Naive B cell (primary cell): ENCODE measurements at regions not wholly inside any gene's neighbourhood (a gene's known extent, or its start where the extent isn't known, plus 50 kb on each side); places are given as distances from the start of the nearest gene placed in this dataset.
"Not testable (repeated sequence)": the region's sequence is repeated elsewhere in the genome, so short reads cannot be mapped to it uniquely, and the experiment has no call there.

Experiments used
- ATAC-seq, 2 donors: fragments of 150-1000 bp; cut with Tn5 transposase; 2 replicates each; pipeline ENCODE4 v1.10.0; 2021; ENCODE audit warnings: low read depth in 2 of 2, mild to moderate bottlenecking in 2 of 2, moderate library complexity in 2 of 2
- DNase-seq: peaks from one replicate; pipeline ENCODE4 v3.0.0; 2022
- H3K27ac Mint-ChIP-seq, 6 donors: one replicate each; pipeline ENCODE4 v1.8.0; 2020 to 2022; ENCODE audit warnings: mild to moderate bottlenecking in 6 of 6, mixed read lengths in 6 of 6, moderate library complexity in 5 of 6, inconsistent platforms in 2 of 6
- H3K27me3 Mint-ChIP-seq, 3 donors: one replicate each; pipeline ENCODE4 v1.8.0; 2021 to 2022; ENCODE audit warnings: mixed read lengths in 3 of 3, mild to moderate bottlenecking in 1 of 3
- H3K36me3 Mint-ChIP-seq, 2 donors: one replicate each; pipeline ENCODE4 v1.8.0; 2020 to 2022; ENCODE audit warnings: mixed read lengths in 2 of 2, inconsistent platforms in 1 of 2, mild to moderate bottlenecking in 1 of 2
- H3K4me1 Mint-ChIP-seq, 3 donors: one replicate each; pipeline ENCODE4 v1.8.0; 2020 to 2022; ENCODE audit warnings: mixed read lengths in 3 of 3, inconsistent platforms in 1 of 3, mild to moderate bottlenecking in 1 of 3, moderate library complexity in 1 of 3
- H3K4me3 Mint-ChIP-seq, 8 donors: one replicate each; pipeline ENCODE4 v1.8.0; 2020 to 2022; ENCODE audit warnings: mild to moderate bottlenecking in 8 of 8, mixed read lengths in 8 of 8, moderate library complexity in 8 of 8, inconsistent platforms in 2 of 8
- H3K9me3 Mint-ChIP-seq, 7 donors: one replicate each; pipeline ENCODE4 v1.8.0; 2020 to 2022; ENCODE audit warnings: mixed read lengths in 7 of 7, mild to moderate bottlenecking in 5 of 7, inconsistent platforms in 2 of 7, moderate library complexity in 1 of 7

- no peak for ATAC-seq
- no peak overlapping the region for H3K4me3 Mint-ChIP-seq
- no peaks in the 10 kb centered on the region for H3K4me1 Mint-ChIP-seq
- peaks cover 0 to 4% (median 0%) of the 10 kb centered on the region in 7 donors for H3K9me3 Mint-ChIP-seq
- no peak overlapping the region for H3K27ac Mint-ChIP-seq
- no peaks in the 10 kb centered on the region for H3K36me3 Mint-ChIP-seq
- H3K27me3 Mint-ChIP-seq, result peaks cover 8 to 15% (median 9%) of the 10 kb centered on the region in 3 donors
- no peak for DNase-seq
These were observed 267.8 kb downstream of the TSN start for GRCh38 chr2:122023059-122023864.

GRCh38 chr2:122027510-122028217 is 272.2 kb downstream of the TSN start:
- ATAC-seq, result no peak

DNA sequence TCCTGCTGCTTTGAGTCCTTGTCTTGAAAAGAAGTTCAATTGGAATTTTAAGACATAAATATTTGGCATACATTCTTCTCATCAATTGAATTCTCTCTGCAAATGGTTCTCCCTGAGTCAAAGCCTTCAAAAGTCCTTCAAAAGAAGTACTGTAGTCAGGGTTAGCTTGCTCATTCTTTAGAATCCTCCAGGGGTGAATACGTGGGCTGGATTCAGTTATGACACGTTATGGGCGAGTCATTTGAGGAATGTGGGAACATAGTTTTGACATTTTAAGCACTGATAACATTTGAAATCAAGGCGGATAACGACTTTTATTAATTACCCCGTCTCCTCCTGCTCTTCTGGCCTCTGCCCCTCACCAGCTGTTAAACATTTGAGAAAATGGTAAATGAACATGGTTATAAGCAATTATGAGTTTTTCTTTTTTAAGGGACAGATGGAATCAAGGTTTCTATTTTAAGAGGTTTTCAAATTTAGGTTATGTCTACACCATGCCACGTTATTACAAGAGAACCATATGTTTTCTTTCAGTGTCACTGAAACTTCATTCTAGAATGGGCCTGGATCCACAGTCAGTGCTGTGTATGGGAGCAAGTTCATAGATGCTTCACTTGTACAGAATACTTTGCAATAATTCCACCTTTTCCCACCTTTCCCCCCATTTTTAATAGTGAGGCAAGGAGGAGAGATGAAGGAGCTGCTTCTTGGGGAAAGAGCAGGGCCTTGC is 273.1 kb downstream of the TSN start:
- no peaks in the 10 kb centered on the region for H3K36me3 Mint-ChIP-seq
- H3K4me1 Mint-ChIP-seq, result no peaks in the 10 kb centered on the region
- H3K9me3 Mint-ChIP-seq, result peaks cover 0 to 4% (median 0%) of the 10 kb centered on the region in 7 donors
- no peak overlapping the region for H3K4me3 Mint-ChIP-seq
- no peak for DNase-seq
- H3K27me3 Mint-ChIP-seq, result peaks cover 0 to 8% (median 6%) of the 10 kb centered on the region in 3 donors
- H3K27ac Mint-ChIP-seq, result no peak overlapping the region
- no peak for ATAC-seq

More at GRCh38 chr2:122027510-122028217, 272.2 kb downstream of the TSN start:
- Mint-ChIP-seq H3K4me1 (no peaks in the 10 kb centered on the region), H3K27ac (no peak overlapping the region), H3K9me3 (peaks cover 0 to 4% (median 0%) of the 10 kb centered on the region in 7 donors), H3K27me3 (peaks cover 0 to 8% (median 6%) of the 10 kb centered on the region in 3 donors), H3K4me3 (no peak overlapping the region), H3K36me3 (no peaks in the 10 kb centered on the region)
- no peak for DNase-seq

GRCh38 chr2:122029456-122029855 is 274.0 kb downstream of the TSN start:
- DNase-seq (no peak), ATAC-seq (no peak)
- H3K4me3 Mint-ChIP-seq, result no peak overlapping the region
- H3K27ac Mint-ChIP-seq, result no peak overlapping the region
- H3K4me1 Mint-ChIP-seq, result no peaks in the 10 kb centered on the region
- peaks cover 2 to 4% (median 4%) of the 10 kb centered on the region in 3 donors for H3K27me3 Mint-ChIP-seq
- H3K36me3 Mint-ChIP-seq, result no peaks in the 10 kb centered on the region
- H3K9me3 Mint-ChIP-seq, result peaks cover 0 to 2% (median 0%) of the 10 kb centered on the region in 7 donors

DNA sequence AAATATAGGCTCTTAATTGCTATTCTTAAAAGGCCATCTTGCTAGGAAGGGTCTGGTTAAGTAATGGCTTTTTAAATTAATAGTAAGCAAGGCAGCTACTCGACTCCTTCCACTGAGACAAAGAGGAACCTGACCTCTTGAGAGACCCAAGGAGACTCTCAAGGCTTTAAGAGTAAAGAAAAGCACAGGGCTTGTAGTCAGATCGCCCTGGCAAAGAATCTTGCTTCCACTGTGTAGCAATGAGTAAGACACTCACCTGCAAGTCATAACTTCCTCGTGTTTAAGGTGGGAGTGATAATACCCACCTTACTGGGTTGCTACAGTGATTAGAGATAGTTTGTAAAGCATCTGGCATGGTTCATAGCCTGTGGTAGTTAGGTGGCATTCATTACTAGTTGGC is 274.5 kb downstream of the TSN start:
- no peak for ATAC-seq
- H3K4me1 Mint-ChIP-seq, result no peaks in the 10 kb centered on the region
- no peak overlapping the region for H3K27ac Mint-ChIP-seq
- H3K27me3 Mint-ChIP-seq, result peaks cover 0 to 4% (median 0%) of the 10 kb centered on the region in 3 donors
- no peak for DNase-seq
- no peaks in the 10 kb centered on the region for H3K36me3 Mint-ChIP-seq
- H3K9me3 Mint-ChIP-seq, result no peaks in the 10 kb centered on the region
- no peak overlapping the region for H3K4me3 Mint-ChIP-seq

DNA sequence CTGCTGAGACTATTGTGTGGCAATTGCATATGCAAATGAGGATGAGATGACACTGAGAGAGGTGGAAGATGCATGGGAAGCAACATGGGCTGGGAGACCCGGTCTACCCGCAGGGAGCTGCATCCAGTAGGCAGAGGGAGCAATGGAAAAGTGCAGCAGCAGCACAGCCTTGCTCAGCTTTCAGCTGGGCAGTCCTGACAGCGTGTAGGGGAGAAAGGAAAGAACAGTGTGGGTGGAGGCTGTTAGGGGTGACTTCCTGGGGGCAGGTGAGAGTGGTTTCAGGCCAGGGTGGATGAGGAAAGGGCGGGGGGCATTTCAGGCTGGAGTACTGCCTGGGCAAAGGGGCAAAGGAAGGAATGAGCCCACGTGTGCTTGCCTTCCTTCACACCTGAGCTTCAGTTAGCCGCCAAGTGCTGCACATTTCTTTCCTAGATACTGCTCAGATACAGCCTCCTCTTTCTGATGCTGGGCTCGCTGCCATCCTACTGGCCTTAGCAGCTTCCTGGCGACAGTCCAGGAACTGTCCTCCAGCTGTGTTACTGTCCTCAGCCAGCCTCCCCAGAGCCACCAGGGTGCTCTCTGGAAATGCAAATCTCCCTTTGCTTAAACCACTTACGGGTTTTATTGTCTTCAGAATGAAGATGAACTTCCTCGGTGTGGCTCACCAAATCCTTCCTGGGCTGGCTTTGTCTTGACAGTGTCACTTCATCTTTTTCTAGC is 276.3 kb downstream of the TSN start:
- Mint-ChIP-seq H3K27ac (no peak overlapping the region), H3K9me3 (no peaks in the 10 kb centered on the region), H3K36me3 (no peaks in the 10 kb centered on the region), H3K4me1 (no peaks in the 10 kb centered on the region), H3K4me3 (peak overlapping the region in 1 of 8 donors; percentile 1), H3K27me3 (peaks cover 0 to 4% (median 0%) of the 10 kb centered on the region in 3 donors)
- ATAC-seq, result no peak
- DNase-seq, result no peak

DNA sequence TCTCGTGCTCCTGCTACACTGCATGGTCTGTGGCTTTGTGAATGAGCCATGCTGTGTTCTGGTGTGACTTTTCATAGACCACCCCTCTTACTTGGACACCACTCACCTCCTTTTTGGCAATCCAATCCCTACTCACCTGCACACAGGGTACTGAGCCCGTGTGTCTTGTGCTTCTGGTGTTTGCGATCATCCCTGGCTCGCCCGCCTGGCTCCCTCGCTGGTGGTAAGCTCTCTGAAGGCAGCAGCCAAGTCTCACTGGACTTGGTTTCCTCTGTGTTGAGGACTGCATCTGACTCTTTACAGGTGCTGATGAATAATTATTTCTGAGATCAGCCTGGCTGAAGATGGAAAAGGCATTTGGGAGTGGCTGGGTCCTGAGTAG is 276.8 kb downstream of the TSN start:
- ATAC-seq (no peak), DNase-seq (no peak)
- Mint-ChIP-seq H3K4me3 (no peak overlapping the region), H3K36me3 (no peaks in the 10 kb centered on the region), H3K27me3 (peaks cover 0 to 4% (median 0%) of the 10 kb centered on the region in 3 donors), H3K27ac (no peak overlapping the region), H3K9me3 (no peaks in the 10 kb centered on the region), H3K4me1 (no peaks in the 10 kb centered on the region)

GRCh38 chr2:122033778-122034177 is 278.3 kb downstream of the TSN start:
- H3K9me3 Mint-ChIP-seq, result peaks cover 0 to 3% (median 0%) of the 10 kb centered on the region in 7 donors
- DNase-seq (no peak), ATAC-seq (no peak)
- no peak overlapping the region for H3K27ac Mint-ChIP-seq
- no peaks in the 10 kb centered on the region for H3K4me1 Mint-ChIP-seq
- H3K27me3 Mint-ChIP-seq, result peaks cover 0 to 4% (median 0%) of the 10 kb centered on the region in 3 donors
- no peak overlapping the region for H3K4me3 Mint-ChIP-seq
- no peaks in the 10 kb centered on the region for H3K36me3 Mint-ChIP-seq

- no peak for DNase-seq
- Mint-ChIP-seq H3K4me3 (no peak overlapping the region), H3K36me3 (no peaks in the 10 kb centered on the region), H3K4me1 (no peaks in the 10 kb centered on the region), H3K27ac (no peak overlapping the region), H3K9me3 (peaks cover 0 to 8% (median 0%) of the 10 kb centered on the region in 7 donors), H3K27me3 (peaks cover 0 to 4% (median 0%) of the 10 kb centered on the region in 3 donors)
- ATAC-seq, result no peak
These were observed 278.9 kb downstream of the TSN start for GRCh38 chr2:122034344-122034743.

DNA sequence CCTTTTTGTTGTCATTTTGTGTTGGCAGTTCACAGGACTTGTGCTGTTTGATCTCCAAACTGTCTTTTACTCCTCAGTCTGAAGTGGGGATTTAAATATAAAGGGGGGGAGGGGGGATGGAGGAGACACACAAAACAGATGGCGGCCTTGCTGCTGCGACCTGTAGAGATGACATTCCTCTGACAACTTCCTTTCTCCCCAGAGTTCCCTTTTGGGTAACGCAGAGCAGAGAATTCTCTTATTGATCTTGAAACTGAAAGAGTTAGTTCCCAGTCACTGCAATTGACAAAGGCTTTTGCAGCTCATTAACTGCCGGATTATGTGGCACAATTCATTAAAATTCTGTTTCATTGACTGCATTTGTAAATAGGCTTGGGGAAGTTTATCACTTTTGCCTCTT is 279.3 kb downstream of the TSN start:
- no peak overlapping the region for H3K4me3 Mint-ChIP-seq
- H3K36me3 Mint-ChIP-seq, result no peaks in the 10 kb centered on the region
- ATAC-seq (no peak), DNase-seq (no peak)
- peaks cover 0 to 4% (median 0%) of the 10 kb centered on the region in 3 donors for H3K27me3 Mint-ChIP-seq
- no peaks in the 10 kb centered on the region for H3K4me1 Mint-ChIP-seq
- peaks cover 0 to 12% (median 0%) of the 10 kb centered on the region in 7 donors for H3K9me3 Mint-ChIP-seq
- no peak overlapping the region for H3K27ac Mint-ChIP-seq

DNA sequence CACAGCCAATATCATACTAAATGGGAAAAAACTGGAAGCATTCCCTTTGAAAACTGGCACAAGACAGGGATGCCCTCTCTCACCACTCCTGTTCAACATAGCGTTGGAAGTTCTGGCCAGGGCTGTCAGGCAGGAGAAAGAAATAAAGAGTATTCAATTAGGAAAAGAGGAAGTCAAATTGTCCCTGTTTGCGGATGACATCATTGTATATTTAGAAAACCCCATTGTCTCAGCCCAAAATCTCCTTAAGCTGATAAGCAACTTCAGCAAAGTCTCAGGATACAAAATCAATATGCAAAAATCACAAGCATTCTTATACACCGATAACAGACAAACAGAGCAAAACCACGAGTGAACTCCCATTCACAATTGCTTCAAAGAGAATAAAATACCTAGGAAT is 283.4 kb downstream of the TSN start:
- H3K27me3 Mint-ChIP-seq, DNase-seq, H3K36me3 Mint-ChIP-seq, H3K4me1 Mint-ChIP-seq, ATAC-seq, H3K27ac Mint-ChIP-seq: not testable (repeated sequence)
- Mint-ChIP-seq H3K9me3 (peaks cover 0 to 13% (median 2%) of the 10 kb centered on the region in 7 donors), H3K4me3 (peak overlapping the region in 1 of 8 donors; percentile 69)

DNA sequence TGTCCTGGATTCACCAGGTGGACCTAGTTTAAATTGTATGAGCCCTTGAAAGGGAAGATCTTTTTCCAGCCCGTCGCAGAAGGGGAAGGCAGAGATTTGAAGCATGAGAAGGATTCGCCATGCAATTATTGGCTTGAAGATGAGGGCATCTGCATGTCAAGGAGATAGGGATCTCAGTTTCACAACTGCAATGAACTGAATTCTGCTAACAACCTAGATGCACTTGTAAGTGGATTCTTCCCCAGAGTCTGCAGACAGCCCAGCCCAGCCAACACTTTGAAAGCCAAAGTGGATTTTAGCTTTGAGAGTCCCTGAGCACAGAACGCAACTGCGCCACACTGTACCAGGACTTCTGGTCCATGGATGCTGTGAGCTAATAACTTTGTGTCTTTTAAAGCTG is 286.0 kb downstream of the TSN start:
- no peaks in the 10 kb centered on the region for H3K4me1 Mint-ChIP-seq
- no peak overlapping the region for H3K27ac Mint-ChIP-seq
- ATAC-seq (no peak), DNase-seq (no peak)
- peaks cover 0 to 13% (median 4%) of the 10 kb centered on the region in 7 donors for H3K9me3 Mint-ChIP-seq
- no peaks in the 10 kb centered on the region for H3K27me3 Mint-ChIP-seq
- no peaks in the 10 kb centered on the region for H3K36me3 Mint-ChIP-seq
- no peak overlapping the region for H3K4me3 Mint-ChIP-seq

DNA sequence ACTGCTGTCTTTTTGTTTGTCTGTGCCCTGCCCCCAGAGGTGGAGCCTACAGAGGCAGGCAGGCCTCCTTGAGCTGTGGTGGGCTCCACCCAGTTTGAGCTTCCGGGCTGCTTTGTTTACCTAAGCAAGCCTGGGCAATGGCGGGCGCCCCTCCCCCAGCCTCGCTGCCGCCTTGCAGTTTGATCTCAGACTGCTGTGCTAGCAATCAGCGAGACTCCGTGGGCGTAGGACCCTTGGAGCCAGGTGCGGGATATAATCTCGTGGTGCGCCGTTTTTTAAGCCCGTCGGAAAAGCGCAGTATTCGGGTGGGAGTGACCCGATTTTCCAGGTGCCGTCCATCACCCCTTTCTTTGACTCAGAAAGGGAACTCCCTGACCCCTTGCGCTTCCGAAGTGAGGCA is 296.2 kb downstream of the TSN start:
- not testable (repeated sequence) for H3K36me3 Mint-ChIP-seq, DNase-seq, ATAC-seq, H3K4me1 Mint-ChIP-seq, H3K27me3 Mint-ChIP-seq, H3K4me3 Mint-ChIP-seq, H3K27ac Mint-ChIP-seq
- H3K9me3 Mint-ChIP-seq, result peaks cover 0 to 10% (median 3%) of the 10 kb centered on the region in 7 donors
